Hepatocyte (in vitro differentiated cells): ENCODE measurements at regions not wholly inside any gene's neighbourhood (a gene's known extent, or its start where the extent isn't known, plus 50 kb on each side); places are given as distances from the start of the nearest gene placed in this dataset.

Experiments
- EZH2 ChIP-seq: fragments of 200-600 bp; sonication (generic); IDR thresholded peaks from 2 replicates; pipeline ENCODE4 v1.6.1; 2016; ENCODE audit warnings: antibody characterized with exemption, mild to moderate bottlenecking, borderline replicate concordance
- EZH2phosphoT487 ChIP-seq: fragments of 200-600 bp; sonication (generic); IDR thresholded peaks from one replicate; pipeline ENCODE4 v1.6.1; 2018; ENCODE audit warnings: antibody characterized with exemption, mild to moderate bottlenecking, low read depth, moderate library complexity; ENCODE audit not compliant: unreplicated experiment, severe bottlenecking
- TF ChIP-seq, protein P1 (sequence below): fragments of 200-600 bp; sonication (generic); IDR thresholded peaks from 2 replicates; pipeline ENCODE4 v1.5.1; 2016; ENCODE audit warnings: antibody characterized with exemption, mild to moderate bottlenecking; ENCODE audit not compliant: poor library complexity

DNA sequence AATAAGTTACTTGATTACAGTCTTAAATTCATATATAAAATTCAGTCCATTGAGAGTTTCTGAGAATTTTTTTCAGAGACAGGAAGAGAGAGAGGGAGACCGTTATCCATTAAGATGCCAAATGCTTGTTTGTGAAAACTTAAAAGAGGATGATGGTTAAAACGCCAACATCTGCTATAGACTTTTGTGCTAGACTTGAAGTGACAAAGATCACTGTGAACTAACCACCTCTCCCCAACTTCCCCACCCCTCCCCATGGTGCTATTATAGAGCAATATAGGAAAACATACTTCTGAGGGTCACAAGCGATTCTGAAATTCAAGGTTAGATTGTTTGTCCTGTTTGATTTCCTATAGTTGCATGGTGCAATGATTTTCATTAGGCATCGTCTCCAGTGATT, 440.8 kb downstream of the RMST start:
- TF ChIP-seq, protein P1, sequence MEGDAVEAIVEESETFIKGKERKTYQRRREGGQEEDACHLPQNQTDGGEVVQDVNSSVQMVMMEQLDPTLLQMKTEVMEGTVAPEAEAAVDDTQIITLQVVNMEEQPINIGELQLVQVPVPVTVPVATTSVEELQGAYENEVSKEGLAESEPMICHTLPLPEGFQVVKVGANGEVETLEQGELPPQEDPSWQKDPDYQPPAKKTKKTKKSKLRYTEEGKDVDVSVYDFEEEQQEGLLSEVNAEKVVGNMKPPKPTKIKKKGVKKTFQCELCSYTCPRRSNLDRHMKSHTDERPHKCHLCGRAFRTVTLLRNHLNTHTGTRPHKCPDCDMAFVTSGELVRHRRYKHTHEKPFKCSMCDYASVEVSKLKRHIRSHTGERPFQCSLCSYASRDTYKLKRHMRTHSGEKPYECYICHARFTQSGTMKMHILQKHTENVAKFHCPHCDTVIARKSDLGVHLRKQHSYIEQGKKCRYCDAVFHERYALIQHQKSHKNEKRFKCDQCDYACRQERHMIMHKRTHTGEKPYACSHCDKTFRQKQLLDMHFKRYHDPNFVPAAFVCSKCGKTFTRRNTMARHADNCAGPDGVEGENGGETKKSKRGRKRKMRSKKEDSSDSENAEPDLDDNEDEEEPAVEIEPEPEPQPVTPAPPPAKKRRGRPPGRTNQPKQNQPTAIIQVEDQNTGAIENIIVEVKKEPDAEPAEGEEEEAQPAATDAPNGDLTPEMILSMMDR = no peak
- TF ChIP-seq EZH2 (no peak), EZH2phosphoT487 (no peak)
